SK-N-SH (cell line): ENCODE measurements at regions not wholly inside any gene's neighbourhood (a gene's known extent, or its start where the extent isn't known, plus 50 kb on each side); places are given as distances from the start of the nearest gene placed in this dataset.

ENCODE experiments used
- CTCF ChIA-PET: fragments of 300-600, 350-600 bp; formaldehyde crosslinking; extraction: SDS; loops from one replicate; lab custom pipeline; 2021; lab: Yijun Ruan, JAX
- POLR2A ChIA-PET: fragments of 350-600 bp; sonication (Branson Sonifier 250); formaldehyde crosslinking; extraction: SDS; loops from one replicate; lab custom pipeline; 2020; ENCODE audit warnings: antibody characterized with exemption, inconsistent platforms; lab: Yijun Ruan, JAX
- DNase-seq: peaks from one replicate; pipeline ENCODE4 v3.0.0; 2012
- H2AFZ ChIP-seq: fragments of 200-600 bp; sonication (generic); 2 replicates; pipeline ENCODE4 v1.8.1; 2016; ENCODE audit warnings: antibody characterized with exemption, mild to moderate bottlenecking, low read depth
- H3F3A ChIP-seq: fragments of 200-600 bp; sonication (generic); replicated peaks from 2 replicates; pipeline ENCODE3; 2016; ENCODE audit warnings: antibody characterized with exemption, mild to moderate bottlenecking; ENCODE audit not compliant: insufficient read depth
- H3K27ac ChIP-seq, 2 experiments: fragments of 200-500 bp in 1 of 2; fragments of 200-600 bp in 1 of 2; sonication (Bioruptor generic) in 1 of 2; sonication (generic), shearing (Covaris generic) in 1 of 2; 2 replicates each; pipeline versions ENCODE4 v1.5.1 to v1.6.1; 2014 to 2016; ENCODE audit warnings: low read depth in 2 of 2, inconsistent platforms in 1 of 2, low read length in 1 of 2, mild to moderate bottlenecking in 1 of 2, mixed read lengths in 1 of 2
- H3K27me3 ChIP-seq: fragments of 200-600 bp; sonication (generic), shearing (Covaris generic); 2 replicates; pipeline ENCODE4 v1.6.1; 2016; ENCODE audit warnings: mixed run types; ENCODE audit not compliant: insufficient read depth
- H3K36me3 ChIP-seq, 2 experiments: fragments of 200-500 bp in 1 of 2; fragments of 200-600 bp in 1 of 2; sonication (Bioruptor generic) in 1 of 2; sonication (generic) in 1 of 2; replicated peaks in 1 of 2; 2 replicates each; pipeline versions ENCODE3 to v1.5.1; 2014 to 2016; ENCODE audit warnings: low read length in 1 of 2, mild to moderate bottlenecking in 1 of 2; ENCODE audit not compliant: insufficient read depth in 2 of 2, control insufficient read depth in 1 of 2
- H3K4me1 ChIP-seq, 2 experiments: fragments of 200-500 bp in 1 of 2; fragments of 200-600 bp in 1 of 2; sonication (Bioruptor generic) in 1 of 2; sonication (generic), shearing (Covaris generic) in 1 of 2; 2 replicates each; pipeline versions ENCODE4 v1.5.1 to v1.6.1; 2014 to 2016; ENCODE audit warnings: low read depth in 1 of 2, low read length in 1 of 2, mixed run types in 1 of 2; ENCODE audit not compliant: insufficient read depth in 2 of 2, control insufficient read depth in 1 of 2
- H3K4me2 ChIP-seq: fragments of 200-600 bp; sonication (generic), shearing (Covaris generic); 2 replicates; pipeline ENCODE4 v1.6.1; 2017; ENCODE audit warnings: mixed run types
- H3K4me3 ChIP-seq, 2 experiments: fragments of 200-500 bp in 1 of 2; fragments of 200-600 bp in 1 of 2; sonication (Bioruptor generic) in 1 of 2; sonication (generic), shearing (Covaris generic) in 1 of 2; 2 replicates each; pipeline versions ENCODE4 v1.5.1 to v1.8.1; 2014 to 2016; ENCODE audit warnings: low read depth in 2 of 2, inconsistent platforms in 1 of 2, low read length in 1 of 2, mild to moderate bottlenecking in 1 of 2, mixed read lengths in 1 of 2, moderate library complexity in 1 of 2
- H3K79me2 ChIP-seq: fragments of 200-600 bp; sonication (generic); 2 replicates; pipeline ENCODE4 v1.8.1; 2017; ENCODE audit warnings: mild to moderate bottlenecking; ENCODE audit not compliant: insufficient read depth
- H3K9ac ChIP-seq: fragments of 200-600 bp; sonication (generic); 2 replicates; pipeline ENCODE4 v1.6.1; 2017; ENCODE audit warnings: mixed run types
- H3K9me2 ChIP-seq: fragments of 200-600 bp; sonication (generic); 2 replicates; pipeline ENCODE4 v1.6.1; 2017; ENCODE audit warnings: mixed run types
- H3K9me3 ChIP-seq: fragments of 200-600 bp; sonication (generic); 2 replicates; pipeline ENCODE4 v1.6.1; 2017; ENCODE audit warnings: mixed run types, mild to moderate bottlenecking, moderate library complexity
- H4K20me1 ChIP-seq: fragments of 200-600 bp; sonication (generic); 2 replicates; pipeline ENCODE4 v1.6.1; 2017; ENCODE audit warnings: mild to moderate bottlenecking, mixed run types; ENCODE audit not compliant: insufficient read depth
- CHD2 ChIP-seq: fragments of 150-350 bp; IDR thresholded peaks from 2 replicates; pipeline ENCODE4 v1.6.1; 2018; ENCODE audit warnings: low read length; ENCODE audit not compliant: partially characterized antibody
- EP300 ChIP-seq, 2 experiments: IDR thresholded peaks; 2 replicates each; pipeline versions ENCODE4 v1.4.0 to v1.6.1; 2012; ENCODE audit warnings: borderline replicate concordance in 1 of 2, low read depth in 1 of 2, low read length in 1 of 2
- EZH2phosphoT487 ChIP-seq: fragments of 200-600 bp; sonication (generic); IDR thresholded peaks from 2 replicates; pipeline ENCODE4 v1.6.1; 2017; ENCODE audit warnings: low read depth, mixed run types, mild to moderate bottlenecking, antibody characterized with exemption, moderate library complexity, borderline replicate concordance
- GABPA ChIP-seq: IDR thresholded peaks from 2 replicates; pipeline ENCODE4 v1.4.0; 2012; ENCODE audit warnings: low read depth, mild to moderate bottlenecking
- GATA2 ChIP-seq: sonication (generic); formaldehyde crosslinking; IDR thresholded peaks from 2 replicates; pipeline ENCODE4 v1.5.0; 2020; ENCODE audit warnings: mild to moderate bottlenecking, missing genetic modification reagents
- MEF2A ChIP-seq: IDR thresholded peaks from 2 replicates; pipeline ENCODE4 v1.4.0; 2012; ENCODE audit warnings: low read depth, borderline replicate concordance
- PBX3 ChIP-seq: IDR thresholded peaks from 2 replicates; pipeline ENCODE4; 2012
- POLR2AphosphoS5 ChIP-seq: IDR thresholded peaks from 2 replicates; pipeline ENCODE4 v1.6.1; 2012; ENCODE audit warnings: low read depth, low read length
- RAD21 ChIP-seq: IDR thresholded peaks from 2 replicates; pipeline ENCODE4 v1.6.1; 2012; ENCODE audit warnings: mild to moderate bottlenecking, low read length
- RCOR1 ChIP-seq: fragments of 150-350 bp; IDR thresholded peaks from 2 replicates; pipeline ENCODE4 v1.6.1; 2017; ENCODE audit warnings: antibody characterized with exemption, low read length
- RFX5 ChIP-seq: IDR thresholded peaks from 2 replicates; pipeline ENCODE4 v1.6.1; 2012; ENCODE audit warnings: mild to moderate bottlenecking, improper control_type of control experiment, low read length
- SIN3A ChIP-seq: IDR thresholded peaks from 2 replicates; pipeline ENCODE4 v1.6.1; 2012; ENCODE audit warnings: low read depth, mild to moderate bottlenecking, low read length, moderate library complexity, borderline replicate concordance
- SMC3 ChIP-seq: IDR thresholded peaks from 2 replicates; pipeline ENCODE4 v1.6.1; 2012; ENCODE audit warnings: low read depth, low read length, improper control_type of control experiment
- TAF1 ChIP-seq: IDR thresholded peaks from 2 replicates; pipeline ENCODE4 v1.6.1; 2012; ENCODE audit warnings: low read depth, mild to moderate bottlenecking, low read length, moderate library complexity, borderline replicate concordance
- TCF12 ChIP-seq: IDR thresholded peaks from 2 replicates; pipeline ENCODE4 v1.4.0; 2012
- TEAD4 ChIP-seq: IDR thresholded peaks from 2 replicates; pipeline ENCODE4 v1.4.0; 2012; ENCODE audit warnings: mild to moderate bottlenecking, borderline replicate concordance; ENCODE audit not compliant: insufficient read depth
- USF2 ChIP-seq: fragments of 150-350 bp; IDR thresholded peaks from 2 replicates; pipeline ENCODE4 v1.6.1; 2017; ENCODE audit warnings: antibody characterized with exemption, low read length, low read depth, borderline replicate concordance
- ZBTB33 ChIP-seq: IDR thresholded peaks from 2 replicates; pipeline ENCODE4 v1.4.0; 2012; ENCODE audit warnings: low read depth, borderline replicate concordance
- WGBS: methylation state at CpG from one replicate; pipeline ENCODE4 v1.1.6; 2017; ENCODE audit warnings: low lambda C conversion rate; 5-methylcytosine and 5-hydroxymethylcytosine counted together
- TF ChIP-seq, protein P1 (sequence below): IDR thresholded peaks from 2 replicates; pipeline ENCODE4 v1.4.0; 2012; ENCODE audit warnings: low read depth

- H3K9ac ChIP-seq: no peak overlapping the region
- no peaks in the 10 kb centered on the region for H3K9me2 ChIP-seq
- H4K20me1 ChIP-seq: no peaks in the 10 kb centered on the region
- ChIA-PET CTCF (interaction anchor here (0.7 to 1.3 kb wide), 2 partner anchors 15 to 1523 kb away, joined by 3 to 4 read pairs; no protein-coding TSS in a partner anchor), POLR2A (no interaction called here)
- H3K27me3 ChIP-seq: no peaks in the 10 kb centered on the region
- H3K79me2 ChIP-seq: no peaks in the 10 kb centered on the region
- H2AFZ ChIP-seq: no peak overlapping the region
- H3K27ac ChIP-seq: no peak overlapping the region; a peak in 1 of 4 replicates
- no peaks in the 10 kb centered on the region for H3K9me3 ChIP-seq
- H3K4me2 ChIP-seq: no peak overlapping the region
- H3K4me1 ChIP-seq: no peaks in the 10 kb centered on the region; a peak in 2 of 4 replicates
- DNase-seq: peak; percentile 38
- WGBS: 12% methylated on average over 3 of the region's 3 CpGs
- H3K4me3 ChIP-seq: no peak overlapping the region
- TF ChIP-seq TCF12: no peak
- peak in 1 of 2 experiments; percentile 43; a peak in 1 of 4 replicates for TF ChIP-seq EP300 (IDR thresholded peaks at IDR 0.05; ENCODE audit: borderline replicate concordance in 1 of 2, low read depth in 1 of 2, low read length in 1 of 2)
- TF ChIP-seq RFX5: no peak
- no peak for TF ChIP-seq MEF2A
- no peak for TF ChIP-seq POLR2AphosphoS5
- peak; percentile 52 for TF ChIP-seq CHD2
- TF ChIP-seq RAD21: no peak
- no peak for TF ChIP-seq ZBTB33
- no peak for TF ChIP-seq TAF1
- peak; percentile 60 for TF ChIP-seq RCOR1
- TF ChIP-seq SIN3A: no peak
- peak; percentile 66 for TF ChIP-seq GATA2
- H3K36me3 ChIP-seq: no peaks in the 10 kb centered on the region
- H3F3A ChIP-seq: no peaks in the 10 kb centered on the region
These were observed 458.8 kb upstream of the NRXN1 start for GRCh38 chr2:51490576-51491234.

- Histone ChIP-seq H4K20me1 (no peaks in the 10 kb centered on the region), H3K4me2 (no peak overlapping the region), H3K27ac (no peak overlapping the region), H3K9me3 (no peaks in the 10 kb centered on the region), H3K9ac (no peak overlapping the region), H3K4me1 (no peaks in the 10 kb centered on the region), H3K4me3 (no peak overlapping the region), H3K79me2 (no peaks in the 10 kb centered on the region), H3K27me3 (no peaks in the 10 kb centered on the region), H3K9me2 (no peaks in the 10 kb centered on the region), H2AFZ (no peak overlapping the region), H3K36me3 (no peaks in the 10 kb centered on the region), H3F3A (no peaks in the 10 kb centered on the region)
- no peak for DNase-seq
- WGBS: 50% methylated on average over 2 of the region's 2 CpGs
- CTCF ChIA-PET: no interaction called here
- POLR2A ChIA-PET: no interaction called here
- TF ChIP-seq GATA2 (no peak), TEAD4 (no peak), POLR2AphosphoS5 (no peak), SIN3A (no peak), GABPA (no peak), RAD21 (no peak), ZBTB33 (no peak), MEF2A (no peak), EZH2phosphoT487 (no peak), TAF1 (no peak), USF2 (no peak), SMC3 (no peak), PBX3 (no peak), RFX5 (no peak)
- TF ChIP-seq, protein P1, sequence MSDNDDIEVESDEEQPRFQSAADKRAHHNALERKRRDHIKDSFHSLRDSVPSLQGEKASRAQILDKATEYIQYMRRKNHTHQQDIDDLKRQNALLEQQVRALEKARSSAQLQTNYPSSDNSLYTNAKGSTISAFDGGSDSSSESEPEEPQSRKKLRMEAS: no peak
These were observed 452.7 kb upstream of the NRXN1 start for GRCh38 chr2:51484605-51485004.
